ENCODE measurements at regions not wholly inside any gene's neighbourhood (a gene's known extent, or its start where the extent isn't known, plus 50 kb on each side); places are given as distances from the start of the nearest gene placed in this dataset.

GRCh38 chr12:3976351-3976938 lies 103.2 kb upstream of the PARP11 start:
- TF ChIP-seq EZH2phosphoT487 (IDR thresholded peaks at IDR 0.05; ENCODE audit: insufficient read depth, low read depth), result no peak
- no peak for TF ChIP-seq EZH2 (IDR thresholded peaks at IDR 0.05; ENCODE audit: insufficient read depth, poor library complexity, severe bottlenecking)
